ENCODE measurements at regions not wholly inside any gene's neighbourhood (a gene's known extent, or its start where the extent isn't known, plus 50 kb on each side); places are given as distances from the start of the nearest gene placed in this dataset.

GRCh38 chr2:220496513-220496912, 869.1 kb downstream of the SLC4A3 start:
- no peaks in the 10 kb centered on the region for H3K9me3 ChIP-seq
- no peak for DNase-seq (ENCODE audit: extremely low spot score in 2 of 2)
- no peaks in the 10 kb centered on the region for H3K4me1 ChIP-seq
- H3K4me3 ChIP-seq = no peak overlapping the region
- TF ChIP-seq CTCF (IDR thresholded peaks at IDR 0.05) = no peak
- TF ChIP-seq POLR2A (IDR thresholded peaks at IDR 0.05) = no peak
- TF ChIP-seq POLR2AphosphoS5 (IDR thresholded peaks at IDR 0.05; ENCODE audit: insufficient read depth in 1 of 2, low read depth in 1 of 2) = no peak
- H3K27ac ChIP-seq = no peak overlapping the region
- H3K27me3 ChIP-seq = no peaks in the 10 kb centered on the region
- no peaks in the 10 kb centered on the region for H3K36me3 ChIP-seq
- intact Hi-C loops (cut with DNase I) = no loop called here

GRCh38 chr2:220499225-220499624, 871.8 kb downstream of the SLC4A3 start:
- Histone ChIP-seq H3K4me1 (no peaks in the 10 kb centered on the region), H3K9me3 (no peaks in the 10 kb centered on the region), H3K27ac (no peak overlapping the region), H3K27me3 (no peaks in the 10 kb centered on the region), H3K4me3 (no peak overlapping the region), H3K36me3 (no peaks in the 10 kb centered on the region)
- TF ChIP-seq CTCF (IDR thresholded peaks at IDR 0.05) (no peak), POLR2AphosphoS5 (IDR thresholded peaks at IDR 0.05; ENCODE audit: insufficient read depth in 1 of 2, low read depth in 1 of 2) (no peak), POLR2A (IDR thresholded peaks at IDR 0.05) (no peak)
- intact Hi-C loops (cut with DNase I) = no loop called here
- DNase-seq (ENCODE audit: extremely low spot score in 2 of 2) = no peak

- Histone ChIP-seq H3K9me3 (no peaks in the 10 kb centered on the region), H3K36me3 (no peaks in the 10 kb centered on the region), H3K4me3 (no peak overlapping the region), H3K27ac (no peak overlapping the region), H3K4me1 (no peaks in the 10 kb centered on the region), H3K27me3 (no peaks in the 10 kb centered on the region)
- no peak for DNase-seq (ENCODE audit: extremely low spot score in 2 of 2)
- TF ChIP-seq CTCF (IDR thresholded peaks at IDR 0.05) (no peak), POLR2A (IDR thresholded peaks at IDR 0.05) (no peak), POLR2AphosphoS5 (IDR thresholded peaks at IDR 0.05; ENCODE audit: insufficient read depth in 1 of 2, low read depth in 1 of 2) (no peak)
- intact Hi-C loops (cut with DNase I) = no loop called here
Measured at GRCh38 chr2:220502539-220502938, 875.1 kb downstream of the SLC4A3 start.

- no peaks in the 10 kb centered on the region for H3K36me3 ChIP-seq
- DNase-seq (ENCODE audit: extremely low spot score in 2 of 2) = no peak
- H3K27me3 ChIP-seq = no peaks in the 10 kb centered on the region
- H3K4me1 ChIP-seq = no peaks in the 10 kb centered on the region
- no peak overlapping the region for H3K27ac ChIP-seq
- no peaks in the 10 kb centered on the region for H3K9me3 ChIP-seq
- intact Hi-C loops (cut with DNase I) = no loop called here
- no peak overlapping the region for H3K4me3 ChIP-seq
- no peak for TF ChIP-seq POLR2AphosphoS5 (IDR thresholded peaks at IDR 0.05; ENCODE audit: insufficient read depth in 1 of 2, low read depth in 1 of 2)
- TF ChIP-seq CTCF (IDR thresholded peaks at IDR 0.05) = no peak
- TF ChIP-seq POLR2A (IDR thresholded peaks at IDR 0.05) = no peak
Measured at GRCh38 chr2:220503431-220503830, 876.0 kb downstream of the SLC4A3 start.

GRCh38 chr2:220504938-220505503, 877.6 kb downstream of the SLC4A3 start:
- intact Hi-C loops (cut with DNase I) = no loop called here
- Histone ChIP-seq H3K9me3 (no peaks in the 10 kb centered on the region), H3K4me3 (no peak overlapping the region), H3K27me3 (no peaks in the 10 kb centered on the region), H3K4me1 (no peaks in the 10 kb centered on the region), H3K27ac (no peak overlapping the region), H3K36me3 (no peaks in the 10 kb centered on the region)
- no peak for DNase-seq (ENCODE audit: extremely low spot score in 2 of 2)
- TF ChIP-seq POLR2A (IDR thresholded peaks at IDR 0.05) (no peak), CTCF (IDR thresholded peaks at IDR 0.05) (no peak), POLR2AphosphoS5 (IDR thresholded peaks at IDR 0.05; ENCODE audit: insufficient read depth in 1 of 2, low read depth in 1 of 2) (no peak)
